ENCODE measurements at regions not wholly inside any gene's neighbourhood (a gene's known extent, or its start where the extent isn't known, plus 50 kb on each side); places are given as distances from the start of the nearest gene placed in this dataset.

DNA sequence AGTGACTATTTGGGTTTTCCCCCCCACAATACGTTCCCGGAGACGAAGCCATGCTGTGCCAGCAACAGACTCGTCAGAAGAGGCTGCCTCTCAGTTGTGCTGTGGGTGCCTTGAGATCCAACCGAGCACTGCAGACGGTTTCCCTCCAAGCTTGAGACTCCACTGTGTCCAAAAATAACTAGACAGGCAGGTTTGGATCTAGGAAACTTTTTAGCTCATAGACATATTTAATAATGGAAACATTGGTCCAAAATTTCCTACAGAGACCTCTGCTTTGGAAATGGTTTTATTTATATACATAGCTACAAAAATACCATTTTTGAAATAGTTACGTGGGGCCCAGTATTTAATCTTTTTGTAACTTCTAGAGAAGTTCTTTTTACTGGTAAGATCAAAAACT, 63.1 kb upstream of the SPATS2L start:
- in situ Hi-C loops (cut with HindIII; ENCODE audit: low sequenced_read_pairs) = no loop called here

DNA sequence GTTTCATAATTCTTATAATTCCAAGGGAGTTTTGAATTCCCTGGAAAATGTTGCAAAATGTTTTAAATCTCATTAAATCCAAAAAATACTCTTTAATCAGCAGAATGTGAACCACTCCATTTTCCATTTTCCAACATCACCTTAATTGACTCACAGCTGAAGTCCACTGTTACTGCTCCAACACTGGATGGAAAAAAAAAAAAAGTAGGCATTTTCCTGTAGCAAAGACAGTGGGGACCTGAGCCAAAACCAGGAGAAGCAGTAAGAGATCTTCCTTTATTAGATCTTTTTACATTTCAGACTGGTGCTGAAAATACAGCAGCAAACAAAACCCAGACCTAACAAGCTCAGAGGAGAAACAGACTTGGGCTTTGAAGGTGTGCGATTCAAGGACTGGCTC, 62.4 kb upstream of the SPATS2L start:
- in situ Hi-C loops (cut with HindIII; ENCODE audit: low sequenced_read_pairs) = no loop called here

- in situ Hi-C loops (cut with HindIII; ENCODE audit: low sequenced_read_pairs) = no loop called here
Observed at GRCh38 chr2:200247494-200247893, 59.0 kb upstream of the SPATS2L start.

- in situ Hi-C loops (cut with HindIII; ENCODE audit: low sequenced_read_pairs) = no loop called here
Observed at GRCh38 chr2:200252265-200253067, 54.0 kb upstream of the SPATS2L start.

DNA sequence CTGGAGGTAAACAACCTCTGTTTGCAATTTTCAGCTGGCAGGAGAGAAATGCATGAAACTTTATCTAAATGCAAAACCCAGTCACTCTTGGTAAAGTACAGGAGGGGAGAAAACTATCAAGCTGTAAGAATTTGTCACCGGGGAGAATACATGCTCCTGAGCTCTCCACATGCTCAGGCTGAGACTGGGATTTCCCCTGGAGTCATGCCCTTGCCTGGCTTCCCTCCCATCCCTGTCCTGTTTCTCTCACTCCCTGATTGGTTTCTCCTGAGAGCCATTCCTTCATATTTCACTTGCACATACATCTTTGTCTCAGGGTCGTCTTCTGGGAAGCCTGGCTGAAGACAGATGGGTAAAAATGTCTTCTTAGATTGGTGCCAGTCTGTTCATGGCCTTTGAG, 52.9 kb upstream of the SPATS2L start:
- in situ Hi-C loops (cut with HindIII; ENCODE audit: low sequenced_read_pairs) = no loop called here

GRCh38 chr2:200254773-200255172, 51.7 kb upstream of the SPATS2L start:
- in situ Hi-C loops (cut with HindIII; ENCODE audit: low sequenced_read_pairs) = no loop called here

- in situ Hi-C loops (cut with HindIII; ENCODE audit: low sequenced_read_pairs) = no loop called here
Observed at GRCh38 chr2:200255549-200255948, 50.9 kb upstream of the SPATS2L start.

Data from DLD1 (cell line).